ENCODE measurements at regions not wholly inside any gene's neighbourhood (a gene's known extent, or its start where the extent isn't known, plus 50 kb on each side); places are given as distances from the start of the nearest gene placed in this dataset.

- no peak for DNase-seq (ENCODE audit: low read depth in 2 of 2)
- Histone ChIP-seq H3K9ac (ENCODE audit: insufficient read depth, low read length) (no peak overlapping the region), H3K4me1 (ENCODE audit: control insufficient read depth, extremely low read depth, insufficient read depth, low read length) (no peaks in the 10 kb centered on the region), H3K79me2 (ENCODE audit: control insufficient read depth, insufficient read depth, low read length) (no peaks in the 10 kb centered on the region), H3K27ac (ENCODE audit: insufficient read depth, low read length) (no peak overlapping the region), H3K36me3 (ENCODE audit: control insufficient read depth, insufficient read depth, low read length) (no peaks in the 10 kb centered on the region), H3K4me3 (replicated peaks in 1 of 4; ENCODE audit: control extremely low read depth in 1 of 4, insufficient read depth in 1 of 4, low read depth in 3 of 4, low read length in 4 of 4) (no peak overlapping the region), H3K4me2 (ENCODE audit: extremely low read depth, insufficient read depth, low read length) (no peak overlapping the region), H4K20me1 (ENCODE audit: control insufficient read depth, extremely low read depth, insufficient read depth, low read length) (no peaks in the 10 kb centered on the region), H2AFZ (ENCODE audit: low read length) (no peak overlapping the region), H3K9me3 (ENCODE audit: control insufficient read depth, insufficient read depth, low read depth, low read length) (no peaks in the 10 kb centered on the region), H3K27me3 (ENCODE audit: control insufficient read depth, insufficient read depth, low read length) (no peaks in the 10 kb centered on the region)
- TF ChIP-seq EZH2 (IDR thresholded peaks at IDR 0.05; ENCODE audit: low read length, missing control alignments) (no peak), CTCF (conservative IDR thresholded peaks at IDR 0.05 in 1 of 2, IDR thresholded peaks at IDR 0.05 in 1 of 2; ENCODE audit: low read depth in 1 of 2, low read length in 2 of 2) (no peak)
Measured at GRCh38 chr7:110386006-110386405, 704.9 kb upstream of the LRRN3 start.

- Histone ChIP-seq H3K4me1 (ENCODE audit: control insufficient read depth, extremely low read depth, insufficient read depth, low read length) (no peaks in the 10 kb centered on the region), H2AFZ (ENCODE audit: low read length) (no peak overlapping the region), H4K20me1 (ENCODE audit: control insufficient read depth, extremely low read depth, insufficient read depth, low read length) (no peaks in the 10 kb centered on the region), H3K27me3 (ENCODE audit: control insufficient read depth, insufficient read depth, low read length) (no peaks in the 10 kb centered on the region), H3K4me3 (replicated peaks in 1 of 4; ENCODE audit: control extremely low read depth in 1 of 4, insufficient read depth in 1 of 4, low read depth in 3 of 4, low read length in 4 of 4) (no peak overlapping the region), H3K9me3 (ENCODE audit: control insufficient read depth, insufficient read depth, low read depth, low read length) (no peaks in the 10 kb centered on the region), H3K4me2 (ENCODE audit: extremely low read depth, insufficient read depth, low read length) (no peak overlapping the region), H3K27ac (ENCODE audit: insufficient read depth, low read length) (no peak overlapping the region), H3K79me2 (ENCODE audit: control insufficient read depth, insufficient read depth, low read length) (no peaks in the 10 kb centered on the region), H3K36me3 (ENCODE audit: control insufficient read depth, insufficient read depth, low read length) (no peaks in the 10 kb centered on the region), H3K9ac (ENCODE audit: insufficient read depth, low read length) (no peak overlapping the region)
- peak; percentile 32 to 80 for DNase-seq (ENCODE audit: low read depth in 2 of 2)
- TF ChIP-seq EZH2 (IDR thresholded peaks at IDR 0.05; ENCODE audit: low read length, missing control alignments), result no peak
- TF ChIP-seq CTCF (conservative IDR thresholded peaks at IDR 0.05 in 1 of 2, IDR thresholded peaks at IDR 0.05 in 1 of 2; ENCODE audit: low read depth in 1 of 2, low read length in 2 of 2), result no peak
Measured at GRCh38 chr7:110386913-110387312, 704.0 kb upstream of the LRRN3 start.

GRCh38 chr7:110387689-110388088 lies 703.2 kb upstream of the LRRN3 start:
- Histone ChIP-seq H3K27ac (ENCODE audit: insufficient read depth, low read length) (no peak overlapping the region), H3K4me2 (ENCODE audit: extremely low read depth, insufficient read depth, low read length) (no peak overlapping the region), H3K36me3 (ENCODE audit: control insufficient read depth, insufficient read depth, low read length) (no peaks in the 10 kb centered on the region), H3K4me3 (replicated peaks in 1 of 4; ENCODE audit: control extremely low read depth in 1 of 4, insufficient read depth in 1 of 4, low read depth in 3 of 4, low read length in 4 of 4) (no peak overlapping the region), H3K9me3 (ENCODE audit: control insufficient read depth, insufficient read depth, low read depth, low read length) (no peaks in the 10 kb centered on the region), H2AFZ (ENCODE audit: low read length) (no peak overlapping the region), H3K9ac (ENCODE audit: insufficient read depth, low read length) (no peak overlapping the region), H3K4me1 (ENCODE audit: control insufficient read depth, extremely low read depth, insufficient read depth, low read length) (no peaks in the 10 kb centered on the region), H3K27me3 (ENCODE audit: control insufficient read depth, insufficient read depth, low read length) (no peaks in the 10 kb centered on the region), H4K20me1 (ENCODE audit: control insufficient read depth, extremely low read depth, insufficient read depth, low read length) (no peaks in the 10 kb centered on the region), H3K79me2 (ENCODE audit: control insufficient read depth, insufficient read depth, low read length) (no peaks in the 10 kb centered on the region)
- TF ChIP-seq EZH2 (IDR thresholded peaks at IDR 0.05; ENCODE audit: low read length, missing control alignments) (no peak), CTCF (conservative IDR thresholded peaks at IDR 0.05 in 1 of 2, IDR thresholded peaks at IDR 0.05 in 1 of 2; ENCODE audit: low read depth in 1 of 2, low read length in 2 of 2) (no peak)
- no peak for DNase-seq (ENCODE audit: low read depth in 2 of 2)

All from fibroblast of lung (primary cell).